RWPE2 (cell line): ENCODE measurements at regions not wholly inside any gene's neighbourhood (a gene's known extent, or its start where the extent isn't known, plus 50 kb on each side); places are given as distances from the start of the nearest gene placed in this dataset.

Experiments used
- ATAC-seq: fragments of 200-7000 bp; cut with Tn5 transposase; 3 replicates; pipeline ENCODE4 v1.9.1; 2021; ENCODE audit warnings: low read depth
- DNase-seq: peaks from one replicate; pipeline ENCODE4 v3.0.0-alpha.2; 2020; ENCODE audit warnings: low spot score
- H3K27ac ChIP-seq: fragments of 450-650 bp; 2 replicates; pipeline ENCODE4 v1.5.1; 2017; ENCODE audit warnings: mild to moderate bottlenecking; ENCODE audit not compliant: poor library complexity, severe bottlenecking
- H3K27me3 ChIP-seq: fragments of 250-450 bp; sonication (Bioruptor Pico); 2 replicates; pipeline ENCODE4 v1.5.1; 2021; ENCODE audit warnings: mild to moderate bottlenecking, moderate library complexity; ENCODE audit not compliant: insufficient read depth, poor library complexity, severe bottlenecking
- H3K36me3 ChIP-seq: fragments of 250-450 bp; sonication (Bioruptor Pico); 2 replicates; pipeline ENCODE4 v1.5.1; 2020; ENCODE audit warnings: low read depth, mild to moderate bottlenecking, moderate library complexity
- H3K4me1 ChIP-seq: fragments of 250-450 bp; sonication (Bioruptor Pico); 2 replicates; pipeline ENCODE4 v1.5.1; 2021; ENCODE audit warnings: mild to moderate bottlenecking, moderate library complexity; ENCODE audit not compliant: insufficient read depth, poor library complexity, severe bottlenecking
- H3K4me3 ChIP-seq: fragments of 250-450 bp; sonication (Bioruptor Pico); 2 replicates; pipeline ENCODE4 v1.5.1; 2021; ENCODE audit warnings: mild to moderate bottlenecking, moderate library complexity; ENCODE audit not compliant: severe bottlenecking
- H3K9me3 ChIP-seq: fragments of 250-450 bp; sonication (Bioruptor Pico); 2 replicates; pipeline ENCODE4 v1.5.1; 2021; ENCODE audit warnings: mild to moderate bottlenecking, moderate library complexity; ENCODE audit not compliant: severe bottlenecking
- CTCF ChIP-seq: fragments of 450-650 bp; IDR thresholded peaks from one replicate; pipeline ENCODE4 v1.5.1; 2017; ENCODE audit warnings: mild to moderate bottlenecking, moderate library complexity; ENCODE audit not compliant: poor library complexity, severe bottlenecking

- ATAC-seq (no peak), DNase-seq (no peak)
- Histone ChIP-seq H3K4me1 (no peaks in the 10 kb centered on the region), H3K27ac (no peak overlapping the region), H3K36me3 (no peaks in the 10 kb centered on the region), H3K9me3 (no peaks in the 10 kb centered on the region), H3K27me3 (no peaks in the 10 kb centered on the region), H3K4me3 (no peak overlapping the region)
- TF ChIP-seq CTCF = no peak
These were observed 178.1 kb upstream of the GALNT17 start for GRCh38 chr7:70953796-70954195.

- TF ChIP-seq CTCF = no peak
- DNase-seq = no peak
- H3K36me3 ChIP-seq = no peaks in the 10 kb centered on the region
These were observed 159.3 kb upstream of the GALNT17 start for GRCh38 chr7:70972693-70973092.

GRCh38 chr7:70975754-70976153, 156.2 kb upstream of the GALNT17 start:
- Histone ChIP-seq H3K4me3 (no peak overlapping the region), H3K27me3 (no peaks in the 10 kb centered on the region), H3K27ac (no peak overlapping the region), H3K36me3 (no peaks in the 10 kb centered on the region), H3K4me1 (no peaks in the 10 kb centered on the region), H3K9me3 (peaks cover 2% of the 10 kb centered on the region)
- no peak for TF ChIP-seq CTCF
- ATAC-seq (no peak), DNase-seq (no peak)

More at GRCh38 chr7:70972693-70973092, 159.3 kb upstream of the GALNT17 start:
- Histone ChIP-seq H3K4me3 (no peak overlapping the region), H3K27me3 (no peaks in the 10 kb centered on the region), H3K9me3 (peaks cover 2% of the 10 kb centered on the region), H3K27ac (no peak overlapping the region), H3K4me1 (no peaks in the 10 kb centered on the region)
- no peak for ATAC-seq

- ATAC-seq (no peak), DNase-seq (no peak)
- Histone ChIP-seq H3K9me3 (no peaks in the 10 kb centered on the region), H3K4me3 (no peak overlapping the region), H3K27me3 (no peaks in the 10 kb centered on the region), H3K27ac (no peak overlapping the region), H3K36me3 (no peaks in the 10 kb centered on the region), H3K4me1 (no peaks in the 10 kb centered on the region)
- TF ChIP-seq CTCF = no peak
These were observed 145.6 kb upstream of the GALNT17 start for GRCh38 chr7:70986297-70986696.

- DNase-seq (no peak), ATAC-seq (no peak)
- no peaks in the 10 kb centered on the region for H3K27me3 ChIP-seq
- no peak overlapping the region for H3K4me3 ChIP-seq
- H3K36me3 ChIP-seq = no peaks in the 10 kb centered on the region
- H3K27ac ChIP-seq = no peak overlapping the region
- TF ChIP-seq CTCF = no peak
- H3K4me1 ChIP-seq = no peaks in the 10 kb centered on the region
- no peaks in the 10 kb centered on the region for H3K9me3 ChIP-seq
These were observed 137.8 kb upstream of the GALNT17 start for GRCh38 chr7:70994176-70994575.
